ENCODE measurements at regions not wholly inside any gene's neighbourhood (a gene's known extent, or its start where the extent isn't known, plus 50 kb on each side); places are given as distances from the start of the nearest gene placed in this dataset.

DNA sequence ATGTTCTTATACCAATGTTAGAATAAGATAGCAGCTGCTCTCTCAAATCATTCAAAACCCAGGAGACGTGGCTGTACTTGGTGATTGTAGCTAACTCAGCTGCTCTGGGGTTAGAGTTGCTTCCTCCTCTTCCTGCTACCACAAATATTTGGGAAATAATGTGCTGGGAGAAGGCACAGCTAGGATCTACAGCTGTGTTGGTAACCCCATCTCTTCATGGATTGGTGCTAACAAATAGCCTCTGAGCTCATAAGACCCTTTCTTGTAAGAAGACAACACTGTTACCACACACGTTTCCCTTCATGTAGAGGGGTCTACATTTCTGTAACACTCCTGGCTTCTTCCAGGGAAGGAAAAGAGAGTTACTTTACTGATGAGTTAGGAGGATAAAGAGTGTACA lies 911.0 kb upstream of the CITED2 start:
- TF ChIP-seq, protein P1, sequence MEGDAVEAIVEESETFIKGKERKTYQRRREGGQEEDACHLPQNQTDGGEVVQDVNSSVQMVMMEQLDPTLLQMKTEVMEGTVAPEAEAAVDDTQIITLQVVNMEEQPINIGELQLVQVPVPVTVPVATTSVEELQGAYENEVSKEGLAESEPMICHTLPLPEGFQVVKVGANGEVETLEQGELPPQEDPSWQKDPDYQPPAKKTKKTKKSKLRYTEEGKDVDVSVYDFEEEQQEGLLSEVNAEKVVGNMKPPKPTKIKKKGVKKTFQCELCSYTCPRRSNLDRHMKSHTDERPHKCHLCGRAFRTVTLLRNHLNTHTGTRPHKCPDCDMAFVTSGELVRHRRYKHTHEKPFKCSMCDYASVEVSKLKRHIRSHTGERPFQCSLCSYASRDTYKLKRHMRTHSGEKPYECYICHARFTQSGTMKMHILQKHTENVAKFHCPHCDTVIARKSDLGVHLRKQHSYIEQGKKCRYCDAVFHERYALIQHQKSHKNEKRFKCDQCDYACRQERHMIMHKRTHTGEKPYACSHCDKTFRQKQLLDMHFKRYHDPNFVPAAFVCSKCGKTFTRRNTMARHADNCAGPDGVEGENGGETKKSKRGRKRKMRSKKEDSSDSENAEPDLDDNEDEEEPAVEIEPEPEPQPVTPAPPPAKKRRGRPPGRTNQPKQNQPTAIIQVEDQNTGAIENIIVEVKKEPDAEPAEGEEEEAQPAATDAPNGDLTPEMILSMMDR (IDR thresholded peaks at IDR 0.05; ENCODE audit: insufficient read depth in 1 of 2, low read depth in 1 of 2, low read length in 1 of 2, severe bottlenecking in 1 of 2, unreplicated experiment in 1 of 2), result no peak
- no peaks in the 10 kb centered on the region for H3K27me3 ChIP-seq (replicated peaks; ENCODE audit: control insufficient read depth, insufficient read depth, low read length)

DNA sequence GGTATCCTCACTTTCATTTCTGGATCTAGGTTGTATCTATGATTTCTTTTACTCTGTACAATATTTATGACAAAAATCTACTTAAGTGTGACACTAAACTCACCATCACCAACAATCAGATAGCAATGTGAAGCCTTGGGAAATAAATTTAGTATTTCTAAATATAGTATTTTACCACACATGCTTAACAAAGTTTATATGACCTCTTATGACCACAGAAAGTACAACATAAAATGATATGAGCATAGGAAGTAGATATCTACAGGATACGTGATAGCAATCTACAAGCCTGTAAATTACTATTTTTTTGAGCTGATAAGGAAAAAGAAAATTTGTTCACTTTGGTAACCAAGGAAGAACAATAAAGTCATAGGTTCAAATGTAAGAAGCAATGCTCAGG lies 910.4 kb upstream of the CITED2 start:
- Mint-ChIP-seq H3K36me3 (ENCODE audit: insufficient read depth, unreplicated experiment) (no peaks in the 10 kb centered on the region), H3K4me3 (ENCODE audit: unreplicated experiment) (no peak overlapping the region), H3K27me3 (ENCODE audit: insufficient read depth, unreplicated experiment) (no peaks in the 10 kb centered on the region), H3K4me1 (ENCODE audit: low read depth, unreplicated experiment) (no peaks in the 10 kb centered on the region), H3K9me3 (ENCODE audit: unreplicated experiment) (no peaks in the 10 kb centered on the region), H3K27ac (ENCODE audit: unreplicated experiment) (no peak overlapping the region)
- H3K4me1 ChIP-seq, result peaks cover 6% of the 10 kb centered on the region; the same call in 1 of the 2 replicates
- intact Hi-C loops (cut with micrococcal nuclease; ENCODE audit: unreplicated experiment), result no loop called here
- BruUV-seq (replicated peaks), result no TSS peak
- ChIA-PET POLR2A (no interaction called here), CTCF (no interaction called here)
- no peaks in the 10 kb centered on the region for H3K36me3 ChIP-seq (ENCODE audit: control insufficient read depth, insufficient read depth, low read length)
- H3K27me3 ChIP-seq (replicated peaks; ENCODE audit: control insufficient read depth, insufficient read depth, low read length), result no peaks in the 10 kb centered on the region
- TF ChIP-seq, protein P1 (IDR thresholded peaks at IDR 0.05; ENCODE audit: insufficient read depth in 1 of 2, low read depth in 1 of 2, low read length in 1 of 2, severe bottlenecking in 1 of 2, unreplicated experiment in 1 of 2), result no peak
- H3K4me3 ChIP-seq (ENCODE audit: low read depth, low read length), result no peak overlapping the region
- no peaks in the 10 kb centered on the region for H3K9me3 ChIP-seq
- no peak for DNase-seq

More for the DNA sequence above, 911.0 kb upstream of the CITED2 start:
- intact Hi-C loops (cut with micrococcal nuclease; ENCODE audit: unreplicated experiment), result no loop called here
- H3K9me3 ChIP-seq, result no peaks in the 10 kb centered on the region
- ChIA-PET CTCF (no interaction called here), POLR2A (no interaction called here)
- no peaks in the 10 kb centered on the region for H3K4me1 Mint-ChIP-seq (ENCODE audit: low read depth, unreplicated experiment)
- H3K4me3 ChIP-seq (ENCODE audit: low read depth, low read length), result no peak overlapping the region
- no TSS peak for BruUV-seq (replicated peaks)
- no peaks in the 10 kb centered on the region for H3K36me3 ChIP-seq (ENCODE audit: control insufficient read depth, insufficient read depth, low read length)
- H3K4me3 Mint-ChIP-seq (ENCODE audit: unreplicated experiment), result no peak overlapping the region
- H3K36me3 Mint-ChIP-seq (ENCODE audit: insufficient read depth, unreplicated experiment), result no peaks in the 10 kb centered on the region
- no peaks in the 10 kb centered on the region for H3K27me3 Mint-ChIP-seq (ENCODE audit: insufficient read depth, unreplicated experiment)
- no peak overlapping the region for H3K27ac Mint-ChIP-seq (ENCODE audit: unreplicated experiment)
- no peaks in the 10 kb centered on the region for H3K9me3 Mint-ChIP-seq (ENCODE audit: unreplicated experiment)
- DNase-seq, result no peak
- H3K4me1 ChIP-seq, result peaks cover 6% of the 10 kb centered on the region; the same call in 1 of the 2 replicates

DNA sequence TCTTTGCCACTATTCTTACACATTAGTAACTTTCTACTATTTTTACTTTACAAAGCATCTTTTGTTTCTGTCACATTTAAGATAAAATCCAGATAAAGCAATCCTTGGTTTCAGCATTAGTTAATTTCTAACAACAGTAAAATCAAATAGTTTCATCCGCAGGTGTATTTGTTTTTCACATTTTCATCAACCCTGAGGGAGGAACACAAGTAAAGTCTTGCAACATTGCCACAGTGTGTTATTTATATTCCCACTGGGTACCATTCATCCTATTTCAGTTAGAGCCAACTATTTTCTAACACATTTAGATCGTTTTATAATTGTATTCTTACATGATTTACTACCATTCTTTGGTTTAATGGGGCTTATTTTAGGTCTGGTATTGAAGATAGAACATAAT lies 908.7 kb upstream of the CITED2 start:
- intact Hi-C loops (cut with micrococcal nuclease; ENCODE audit: unreplicated experiment), result no loop called here
- Histone ChIP-seq H3K4me3 (ENCODE audit: low read depth, low read length) (no peak overlapping the region), H3K27me3 (replicated peaks; ENCODE audit: control insufficient read depth, insufficient read depth, low read length) (no peaks in the 10 kb centered on the region)

More for the DNA sequence above, 908.7 kb upstream of the CITED2 start:
- DNase-seq, result no peak
- Mint-ChIP-seq H3K9me3 (ENCODE audit: unreplicated experiment) (no peaks in the 10 kb centered on the region), H3K27ac (ENCODE audit: unreplicated experiment) (no peak overlapping the region), H3K4me1 (ENCODE audit: low read depth, unreplicated experiment) (no peaks in the 10 kb centered on the region), H3K36me3 (ENCODE audit: insufficient read depth, unreplicated experiment) (no peaks in the 10 kb centered on the region), H3K4me3 (ENCODE audit: unreplicated experiment) (no peak overlapping the region), H3K27me3 (ENCODE audit: insufficient read depth, unreplicated experiment) (no peaks in the 10 kb centered on the region)
- ChIA-PET POLR2A (no interaction called here), CTCF (no interaction called here)
- TF ChIP-seq, protein P1 (IDR thresholded peaks at IDR 0.05; ENCODE audit: insufficient read depth in 1 of 2, low read depth in 1 of 2, low read length in 1 of 2, severe bottlenecking in 1 of 2, unreplicated experiment in 1 of 2), result no peak
- no peaks in the 10 kb centered on the region for H3K9me3 ChIP-seq
- BruUV-seq (replicated peaks), result no TSS peak
- H3K36me3 ChIP-seq (ENCODE audit: control insufficient read depth, insufficient read depth, low read length), result no peaks in the 10 kb centered on the region
- peaks cover 6% of the 10 kb centered on the region; the same call in 1 of the 2 replicates for H3K4me1 ChIP-seq
